HepG2 (cell line): ENCODE measurements at regions not wholly inside any gene's neighbourhood (a gene's known extent, or its start where the extent isn't known, plus 50 kb on each side); places are given as distances from the start of the nearest gene placed in this dataset.

Experiments
- ATF7-NPFF ChIP-seq: sonication (generic); formaldehyde crosslinking; IDR thresholded peaks from 2 replicates; pipeline ENCODE4 v1.8.1; 2023; ENCODE audit warnings: mild to moderate bottlenecking, low read depth, missing genetic modification reagents, moderate library complexity
- CREB1 ChIP-seq, 2 experiments: fragments of 450-650 bp in 1 of 2; IDR thresholded peaks; 2 replicates each; pipeline ENCODE4 v1.6.1; 2016 to 2017; ENCODE audit warnings: control low read depth in 1 of 2, mild to moderate bottlenecking in 1 of 2, missing compliant biosample characterization in 1 of 2, missing genetic modification characterization in 1 of 2
- EP300 ChIP-seq, 3 experiments: sonication (generic) in 1 of 3; formaldehyde crosslinking in 1 of 3; IDR thresholded peaks; 2 replicates each; pipeline versions ENCODE4 v1.5.1 to v1.6.1; 2011 to 2020; ENCODE audit warnings: low read depth in 2 of 3, low read length in 2 of 3, borderline replicate concordance in 1 of 3, improper control_type of control experiment in 1 of 3, mild to moderate bottlenecking in 1 of 3, missing genetic modification reagents in 1 of 3, moderate library complexity in 1 of 3
- GATAD1 ChIP-seq: IDR thresholded peaks from 2 replicates; pipeline ENCODE4 v1.6.1; 2016; ENCODE audit warnings: missing genetic modification reagents, missing compliant biosample characterization
- HNRNPK ChIP-seq: fragments of 200-400 bp; formaldehyde crosslinking; IDR thresholded peaks from 2 replicates; pipeline ENCODE4 v1.6.1; 2018; ENCODE audit warnings: low read length, low read depth, moderate library complexity, mild to moderate bottlenecking; ENCODE audit not compliant: poor library complexity, severe bottlenecking
- KDM1A ChIP-seq: IDR thresholded peaks from 2 replicates; pipeline ENCODE4 v1.6.1; 2016; ENCODE audit warnings: missing compliant biosample characterization
- MBD4 ChIP-seq: IDR thresholded peaks from 2 replicates; pipeline ENCODE4 v1.6.1; 2012; ENCODE audit warnings: low read length, inconsistent platforms, borderline replicate concordance
- MZF1 ChIP-seq: sonication (generic); formaldehyde crosslinking; IDR thresholded peaks from 2 replicates; pipeline ENCODE4 v1.8.1; 2023; ENCODE audit warnings: mild to moderate bottlenecking, missing genetic modification reagents, borderline replicate concordance
- NFIC ChIP-seq: IDR thresholded peaks from 2 replicates; pipeline ENCODE4 v1.6.1; 2012; ENCODE audit warnings: mild to moderate bottlenecking, low read length, inconsistent platforms
- NFRKB ChIP-seq: fragments of 450-650 bp; IDR thresholded peaks from 2 replicates; pipeline ENCODE4 v1.6.1; 2017
- PHF21A ChIP-seq: sonication (generic); formaldehyde crosslinking; IDR thresholded peaks from 2 replicates; pipeline ENCODE4 v1.5.0; 2020; ENCODE audit warnings: mild to moderate bottlenecking, missing genetic modification reagents
- PITX1 ChIP-seq: sonication (generic); formaldehyde crosslinking; IDR thresholded peaks from 2 replicates; pipeline ENCODE4 v1.5.1; 2020; ENCODE audit warnings: mild to moderate bottlenecking, missing genetic modification reagents
- ZBTB3 ChIP-seq: sonication (generic); formaldehyde crosslinking; IDR thresholded peaks from 2 replicates; pipeline ENCODE4 v1.4.0; 2020; ENCODE audit warnings: low read depth, mild to moderate bottlenecking, moderate library complexity, missing genetic modification reagents, borderline replicate concordance
- ZNF350 ChIP-seq: sonication (generic); formaldehyde crosslinking; IDR thresholded peaks from 2 replicates; pipeline ENCODE4 v1.4.0; 2020; ENCODE audit warnings: mild to moderate bottlenecking, low read depth, missing genetic modification reagents, borderline replicate concordance
- ZNF614 ChIP-seq: IDR thresholded peaks from 2 replicates; pipeline ENCODE4 v1.6.1; 2018; ENCODE audit warnings: missing biosample characterization, missing genetic modification reagents, inconsistent platforms, borderline replicate concordance
- ZNF775 ChIP-seq: sonication (generic); formaldehyde crosslinking; IDR thresholded peaks from 2 replicates; pipeline ENCODE4 v1.4.0; 2020; ENCODE audit warnings: missing genetic modification reagents, mild to moderate bottlenecking, moderate library complexity, borderline replicate concordance
- TF ChIP-seq, protein P1 (sequence below): sonication (generic); formaldehyde crosslinking; IDR thresholded peaks from 2 replicates; pipeline ENCODE4 v1.4.0; 2020; ENCODE audit warnings: mild to moderate bottlenecking, missing genetic modification reagents, borderline replicate concordance
- TF ChIP-seq, protein P2 (sequence below): sonication (generic); formaldehyde crosslinking; IDR thresholded peaks from 2 replicates; pipeline ENCODE4 v1.4.0; 2020; ENCODE audit warnings: missing genetic modification reagents
- TF ChIP-seq, protein P3 (sequence below): sonication (generic); formaldehyde crosslinking; IDR thresholded peaks from 2 replicates; pipeline ENCODE4 v1.4.0; 2020; ENCODE audit warnings: missing genetic modification reagents, borderline replicate concordance
- TF ChIP-seq, protein P4 (sequence below): sonication (generic); formaldehyde crosslinking; IDR thresholded peaks from 2 replicates; pipeline ENCODE4 v1.5.0; 2020; ENCODE audit warnings: missing genetic modification reagents
- TF ChIP-seq, protein P5 (sequence below): sonication (generic); formaldehyde crosslinking; IDR thresholded peaks from 2 replicates; pipeline ENCODE4 v1.8.0; 2022; ENCODE audit warnings: missing genetic modification reagents, mild to moderate bottlenecking, borderline replicate concordance

DNA sequence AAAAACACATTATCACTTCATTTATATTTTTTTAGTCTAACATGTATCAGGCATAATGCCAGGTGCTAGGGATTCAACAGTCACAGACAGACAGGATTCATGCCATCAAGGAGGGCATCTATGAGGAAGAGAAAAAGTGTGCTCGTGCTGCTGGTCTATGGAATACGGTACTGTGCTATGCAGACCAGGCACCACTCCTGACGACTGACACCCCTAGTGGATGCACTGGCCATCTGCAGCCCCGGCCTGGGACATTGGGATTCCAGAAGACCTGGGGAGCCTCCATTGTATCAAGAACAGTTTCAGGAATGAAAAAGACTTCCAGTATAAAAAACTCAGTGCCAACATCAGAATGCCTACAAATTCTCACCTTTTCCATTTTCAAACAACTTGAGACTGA, 94.0 kb downstream of the KLF12 start (continued):
- TF ChIP-seq, protein P1, sequence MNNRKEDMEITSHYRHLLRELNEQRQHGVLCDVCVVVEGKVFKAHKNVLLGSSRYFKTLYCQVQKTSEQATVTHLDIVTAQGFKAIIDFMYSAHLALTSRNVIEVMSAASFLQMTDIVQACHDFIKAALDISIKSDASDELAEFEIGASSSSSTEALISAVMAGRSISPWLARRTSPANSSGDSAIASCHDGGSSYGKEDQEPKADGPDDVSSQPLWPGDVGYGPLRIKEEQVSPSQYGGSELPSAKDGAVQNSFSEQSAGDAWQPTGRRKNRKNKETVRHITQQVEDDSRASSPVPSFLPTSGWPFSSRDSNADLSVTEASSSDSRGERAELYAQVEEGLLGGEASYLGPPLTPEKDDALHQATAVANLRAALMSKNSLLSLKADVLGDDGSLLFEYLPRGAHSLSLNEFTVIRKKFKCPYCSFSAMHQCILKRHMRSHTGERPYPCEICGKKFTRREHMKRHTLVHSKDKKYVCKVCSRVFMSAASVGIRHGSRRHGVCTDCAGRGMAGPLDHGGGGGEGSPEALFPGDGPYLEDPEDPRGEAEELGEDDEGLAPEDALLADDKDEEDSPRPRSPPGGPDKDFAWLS (CRISPR knock-in tag), result no peak
- no peak for TF ChIP-seq MBD4
- no peak for TF ChIP-seq ATF7-NPFF (CRISPR knock-in tag)
- no peak for TF ChIP-seq KDM1A (CRISPR knock-in tag)
- no peak for TF ChIP-seq ZNF775 (CRISPR knock-in tag)
- TF ChIP-seq, protein P2, sequence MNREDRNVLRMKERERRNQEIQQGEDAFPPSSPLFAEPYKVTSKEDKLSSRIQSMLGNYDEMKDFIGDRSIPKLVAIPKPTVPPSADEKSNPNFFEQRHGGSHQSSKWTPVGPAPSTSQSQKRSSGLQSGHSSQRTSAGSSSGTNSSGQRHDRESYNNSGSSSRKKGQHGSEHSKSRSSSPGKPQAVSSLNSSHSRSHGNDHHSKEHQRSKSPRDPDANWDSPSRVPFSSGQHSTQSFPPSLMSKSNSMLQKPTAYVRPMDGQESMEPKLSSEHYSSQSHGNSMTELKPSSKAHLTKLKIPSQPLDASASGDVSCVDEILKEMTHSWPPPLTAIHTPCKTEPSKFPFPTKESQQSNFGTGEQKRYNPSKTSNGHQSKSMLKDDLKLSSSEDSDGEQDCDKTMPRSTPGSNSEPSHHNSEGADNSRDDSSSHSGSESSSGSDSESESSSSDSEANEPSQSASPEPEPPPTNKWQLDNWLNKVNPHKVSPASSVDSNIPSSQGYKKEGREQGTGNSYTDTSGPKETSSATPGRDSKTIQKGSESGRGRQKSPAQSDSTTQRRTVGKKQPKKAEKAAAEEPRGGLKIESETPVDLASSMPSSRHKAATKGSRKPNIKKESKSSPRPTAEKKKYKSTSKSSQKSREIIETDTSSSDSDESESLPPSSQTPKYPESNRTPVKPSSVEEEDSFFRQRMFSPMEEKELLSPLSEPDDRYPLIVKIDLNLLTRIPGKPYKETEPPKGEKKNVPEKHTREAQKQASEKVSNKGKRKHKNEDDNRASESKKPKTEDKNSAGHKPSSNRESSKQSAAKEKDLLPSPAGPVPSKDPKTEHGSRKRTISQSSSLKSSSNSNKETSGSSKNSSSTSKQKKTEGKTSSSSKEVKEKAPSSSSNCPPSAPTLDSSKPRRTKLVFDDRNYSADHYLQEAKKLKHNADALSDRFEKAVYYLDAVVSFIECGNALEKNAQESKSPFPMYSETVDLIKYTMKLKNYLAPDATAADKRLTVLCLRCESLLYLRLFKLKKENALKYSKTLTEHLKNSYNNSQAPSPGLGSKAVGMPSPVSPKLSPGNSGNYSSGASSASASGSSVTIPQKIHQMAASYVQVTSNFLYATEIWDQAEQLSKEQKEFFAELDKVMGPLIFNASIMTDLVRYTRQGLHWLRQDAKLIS (CRISPR knock-in tag), result no peak
- TF ChIP-seq GATAD1 (CRISPR knock-in tag), result no peak
- no peak for TF ChIP-seq PITX1
- no peak for TF ChIP-seq ZBTB3 (CRISPR knock-in tag)
- TF ChIP-seq MZF1 (CRISPR knock-in tag), result no peak
- no peak for TF ChIP-seq CREB1 (IDR thresholded peaks at IDR 0.05)
- no peak for TF ChIP-seq CREB1 (CRISPR knock-in tag; IDR thresholded peaks at IDR 0.05)
- TF ChIP-seq NFIC, result no peak
- TF ChIP-seq ZNF350 (CRISPR knock-in tag), result no peak
- TF ChIP-seq, protein P3, sequence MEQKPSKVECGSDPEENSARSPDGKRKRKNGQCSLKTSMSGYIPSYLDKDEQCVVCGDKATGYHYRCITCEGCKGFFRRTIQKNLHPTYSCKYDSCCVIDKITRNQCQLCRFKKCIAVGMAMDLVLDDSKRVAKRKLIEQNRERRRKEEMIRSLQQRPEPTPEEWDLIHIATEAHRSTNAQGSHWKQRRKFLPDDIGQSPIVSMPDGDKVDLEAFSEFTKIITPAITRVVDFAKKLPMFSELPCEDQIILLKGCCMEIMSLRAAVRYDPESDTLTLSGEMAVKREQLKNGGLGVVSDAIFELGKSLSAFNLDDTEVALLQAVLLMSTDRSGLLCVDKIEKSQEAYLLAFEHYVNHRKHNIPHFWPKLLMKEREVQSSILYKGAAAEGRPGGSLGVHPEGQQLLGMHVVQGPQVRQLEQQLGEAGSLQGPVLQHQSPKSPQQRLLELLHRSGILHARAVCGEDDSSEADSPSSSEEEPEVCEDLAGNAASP (CRISPR knock-in tag), result no peak
- TF ChIP-seq, protein P4, sequence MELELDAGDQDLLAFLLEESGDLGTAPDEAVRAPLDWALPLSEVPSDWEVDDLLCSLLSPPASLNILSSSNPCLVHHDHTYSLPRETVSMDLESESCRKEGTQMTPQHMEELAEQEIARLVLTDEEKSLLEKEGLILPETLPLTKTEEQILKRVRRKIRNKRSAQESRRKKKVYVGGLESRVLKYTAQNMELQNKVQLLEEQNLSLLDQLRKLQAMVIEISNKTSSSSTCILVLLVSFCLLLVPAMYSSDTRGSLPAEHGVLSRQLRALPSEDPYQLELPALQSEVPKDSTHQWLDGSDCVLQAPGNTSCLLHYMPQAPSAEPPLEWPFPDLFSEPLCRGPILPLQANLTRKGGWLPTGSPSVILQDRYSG, result no peak
- no peak for TF ChIP-seq HNRNPK
- TF ChIP-seq NFRKB, result no peak
- no peak for TF ChIP-seq PHF21A (CRISPR knock-in tag)
- TF ChIP-seq, protein P5, sequence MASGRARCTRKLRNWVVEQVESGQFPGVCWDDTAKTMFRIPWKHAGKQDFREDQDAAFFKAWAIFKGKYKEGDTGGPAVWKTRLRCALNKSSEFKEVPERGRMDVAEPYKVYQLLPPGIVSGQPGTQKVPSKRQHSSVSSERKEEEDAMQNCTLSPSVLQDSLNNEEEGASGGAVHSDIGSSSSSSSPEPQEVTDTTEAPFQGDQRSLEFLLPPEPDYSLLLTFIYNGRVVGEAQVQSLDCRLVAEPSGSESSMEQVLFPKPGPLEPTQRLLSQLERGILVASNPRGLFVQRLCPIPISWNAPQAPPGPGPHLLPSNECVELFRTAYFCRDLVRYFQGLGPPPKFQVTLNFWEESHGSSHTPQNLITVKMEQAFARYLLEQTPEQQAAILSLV (CRISPR knock-in tag), result no peak
- no peak for TF ChIP-seq EP300 (IDR thresholded peaks at IDR 0.05; ENCODE audit: low read depth in 2 of 2, low read length in 2 of 2)
- no peak for TF ChIP-seq EP300 (CRISPR knock-in tag; IDR thresholded peaks at IDR 0.05; ENCODE audit: borderline replicate concordance)
- peak; percentile 63; the same call in 1 of the 2 replicates for TF ChIP-seq ZNF614 (CRISPR knock-in tag)
